GM19240 (cell line): ENCODE measurements at regions not wholly inside any gene's neighbourhood (a gene's known extent, or its start where the extent isn't known, plus 50 kb on each side); places are given as distances from the start of the nearest gene placed in this dataset.

Experiments used
- DNase-seq: peaks from one replicate; pipeline ENCODE4 v3.0.0; 2011; ENCODE audit warnings: low spot score; ENCODE audit not compliant: insufficient read length

- DNase-seq = no peak
These were observed 214.4 kb upstream of the ZFP64 start for GRCh38 chr20:52405986-52406385.

- no peak for DNase-seq
These were observed 213.8 kb upstream of the ZFP64 start for GRCh38 chr20:52405417-52405816.

GRCh38 chr20:52404671-52405070 is 213.1 kb upstream of the ZFP64 start:
- no peak for DNase-seq

DNA sequence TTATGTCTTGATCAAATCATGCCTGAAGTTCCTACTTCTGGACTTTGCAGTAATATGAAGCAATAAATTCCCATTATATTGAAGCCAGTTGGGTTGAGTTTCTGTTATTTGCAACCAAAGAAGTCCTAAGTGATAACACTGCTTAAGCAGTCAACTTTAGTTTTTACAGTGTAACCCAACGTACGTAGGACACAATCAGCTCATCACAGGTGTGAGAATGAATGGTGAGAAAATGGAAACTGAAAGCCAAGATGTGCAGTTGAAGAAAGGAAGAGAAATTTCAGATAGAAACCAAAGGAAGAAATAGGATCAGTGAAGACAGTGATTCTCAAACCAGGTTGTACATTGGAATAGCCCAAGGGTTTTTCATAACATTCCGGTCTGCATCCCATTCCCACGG is 211.4 kb upstream of the ZFP64 start:
- no peak for DNase-seq

GRCh38 chr20:52402514-52402913 is 210.9 kb upstream of the ZFP64 start:
- no peak for DNase-seq

- DNase-seq = no peak
These were observed 209.9 kb upstream of the ZFP64 start for GRCh38 chr20:52401431-52401830.

DNA sequence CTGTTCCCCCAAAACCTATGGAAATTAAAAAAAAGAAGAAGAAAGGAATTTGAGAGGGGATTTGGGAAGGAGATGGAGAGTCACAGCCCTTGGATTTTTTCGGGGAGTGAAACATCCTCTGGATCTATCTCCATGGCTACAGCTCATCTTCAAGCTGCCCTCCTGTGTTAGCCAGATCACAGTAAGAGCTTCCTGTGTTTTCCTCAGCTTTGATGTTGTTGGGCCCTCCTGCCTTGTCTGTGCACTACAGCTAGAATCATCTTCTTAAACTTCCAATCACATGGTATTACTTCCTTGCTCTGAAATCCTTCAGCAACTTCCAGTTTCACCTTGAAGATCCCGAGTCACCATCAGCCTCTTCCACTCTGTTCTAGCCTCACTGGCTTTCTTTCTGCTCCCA is 207.8 kb upstream of the ZFP64 start:
- DNase-seq = no peak

GRCh38 chr20:52389606-52390005 is 198.0 kb upstream of the ZFP64 start:
- DNase-seq = no peak

- DNase-seq = no peak
These were observed 192.5 kb upstream of the ZFP64 start for GRCh38 chr20:52383995-52384621.

DNA sequence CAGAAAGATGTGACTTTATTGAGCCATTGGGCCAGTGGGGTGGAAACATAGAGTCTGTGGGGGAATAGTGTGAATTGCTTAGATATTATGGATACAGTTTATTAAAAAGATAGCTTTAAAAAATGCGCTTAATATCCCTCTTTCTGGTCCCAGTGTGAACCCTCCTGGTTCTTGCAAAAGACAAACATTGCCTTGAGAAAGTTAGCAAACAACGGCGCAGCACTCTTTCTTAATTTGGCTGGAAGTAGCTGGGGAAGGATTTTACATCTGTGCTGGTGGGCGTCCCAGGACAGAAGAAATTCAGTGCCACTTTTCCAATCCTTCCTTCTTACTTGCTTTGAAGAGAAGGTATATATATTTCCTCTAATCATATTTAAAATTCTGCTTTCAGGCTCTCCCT is 191.4 kb upstream of the ZFP64 start:
- no peak for DNase-seq

DNA sequence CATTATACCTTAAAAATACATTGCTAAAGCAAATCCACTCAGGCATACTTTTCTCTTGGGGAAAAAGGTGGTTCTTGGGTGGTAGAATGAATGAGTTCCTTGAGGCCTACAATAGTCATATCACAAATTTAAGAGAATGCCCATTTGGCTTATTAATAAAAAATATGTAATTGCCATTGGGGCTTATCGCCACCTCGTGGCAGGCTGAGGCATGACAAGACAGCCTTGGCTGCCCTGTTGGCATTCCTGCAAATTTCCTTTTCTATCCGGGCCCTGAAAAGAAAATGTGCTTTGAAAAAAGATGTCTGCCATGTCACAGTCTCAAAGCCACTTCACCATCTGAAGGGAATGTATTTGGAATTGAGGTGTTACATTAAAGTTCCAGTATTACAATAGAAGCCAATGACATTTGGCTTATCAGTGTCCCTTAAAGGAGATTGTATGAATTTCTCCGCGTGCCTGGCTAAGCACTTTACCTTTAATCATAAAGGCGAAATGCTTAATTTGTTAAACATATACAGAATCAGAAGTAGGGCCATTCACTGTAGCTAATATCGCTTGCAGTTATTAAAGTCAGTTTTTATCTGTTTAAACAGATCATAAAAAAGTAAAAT is 188.3 kb upstream of the ZFP64 start:
- no peak for DNase-seq

DNA sequence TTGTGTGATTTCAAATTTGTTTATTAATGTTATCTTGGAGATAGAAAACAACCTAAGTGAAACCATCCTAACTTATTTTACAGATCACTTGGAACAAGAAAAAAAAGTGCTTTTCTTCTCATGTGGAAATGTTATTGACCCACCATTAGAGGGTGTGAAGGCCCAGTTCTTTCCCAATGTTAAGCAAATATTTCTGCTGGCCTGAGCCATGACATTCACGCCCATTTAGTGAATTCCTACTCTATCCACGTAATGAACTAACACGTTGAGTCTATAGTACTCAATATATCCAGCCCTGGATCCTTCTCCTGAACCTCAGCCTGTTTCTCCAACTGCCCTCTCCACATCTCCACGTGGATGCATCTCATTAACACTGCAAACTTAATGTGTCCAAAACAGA is 180.6 kb upstream of the ZFP64 start:
- DNase-seq = no peak

GRCh38 chr20:52365688-52366087 is 174.1 kb upstream of the ZFP64 start:
- no peak for DNase-seq

GRCh38 chr20:52364405-52364804 is 172.8 kb upstream of the ZFP64 start:
- DNase-seq = no peak

GRCh38 chr20:52361650-52362049 is 170.1 kb upstream of the ZFP64 start:
- no peak for DNase-seq

GRCh38 chr20:52349806-52350205 is 158.2 kb upstream of the ZFP64 start:
- no peak for DNase-seq

GRCh38 chr20:52348434-52348833 is 156.9 kb upstream of the ZFP64 start:
- no peak for DNase-seq

DNA sequence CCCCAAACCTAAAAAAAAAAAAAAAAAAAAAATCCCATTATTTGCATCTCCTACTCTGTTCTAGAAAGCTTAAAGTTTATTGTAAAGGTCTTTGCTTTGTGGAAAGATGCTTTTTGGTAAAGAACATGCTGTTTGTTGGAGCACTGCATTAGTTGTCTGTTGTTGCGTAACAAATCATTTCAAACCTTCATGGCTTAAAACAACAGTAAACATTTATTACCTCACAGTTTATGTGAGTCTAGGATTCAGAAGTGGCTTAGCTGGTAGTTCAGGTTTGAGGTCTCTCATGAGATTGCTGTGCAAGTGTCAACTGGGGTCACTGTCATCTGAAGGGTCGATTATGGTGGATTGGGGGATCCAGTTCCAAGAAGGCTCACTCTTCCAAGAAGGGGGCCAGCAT is 155.2 kb upstream of the ZFP64 start:
- DNase-seq = no peak

DNA sequence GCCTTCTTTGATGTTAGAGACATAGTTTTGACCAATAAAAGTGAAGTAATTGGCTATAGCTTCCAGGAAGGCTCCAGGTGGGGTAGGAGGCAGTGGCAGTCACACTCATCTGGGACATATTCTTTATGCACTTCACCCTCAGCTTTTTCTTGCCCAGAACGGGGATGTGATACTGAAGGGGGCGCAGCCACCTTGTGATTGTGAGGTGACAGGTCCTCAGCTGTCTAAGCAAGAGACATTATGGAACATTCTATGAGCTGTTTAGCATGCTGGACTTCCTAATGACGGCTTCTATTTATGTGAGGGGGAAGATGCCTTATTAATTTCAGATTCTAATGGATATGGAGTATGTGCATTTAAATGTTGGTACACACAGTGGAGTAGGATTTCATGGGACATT is 151.3 kb upstream of the ZFP64 start:
- DNase-seq = no peak

DNA sequence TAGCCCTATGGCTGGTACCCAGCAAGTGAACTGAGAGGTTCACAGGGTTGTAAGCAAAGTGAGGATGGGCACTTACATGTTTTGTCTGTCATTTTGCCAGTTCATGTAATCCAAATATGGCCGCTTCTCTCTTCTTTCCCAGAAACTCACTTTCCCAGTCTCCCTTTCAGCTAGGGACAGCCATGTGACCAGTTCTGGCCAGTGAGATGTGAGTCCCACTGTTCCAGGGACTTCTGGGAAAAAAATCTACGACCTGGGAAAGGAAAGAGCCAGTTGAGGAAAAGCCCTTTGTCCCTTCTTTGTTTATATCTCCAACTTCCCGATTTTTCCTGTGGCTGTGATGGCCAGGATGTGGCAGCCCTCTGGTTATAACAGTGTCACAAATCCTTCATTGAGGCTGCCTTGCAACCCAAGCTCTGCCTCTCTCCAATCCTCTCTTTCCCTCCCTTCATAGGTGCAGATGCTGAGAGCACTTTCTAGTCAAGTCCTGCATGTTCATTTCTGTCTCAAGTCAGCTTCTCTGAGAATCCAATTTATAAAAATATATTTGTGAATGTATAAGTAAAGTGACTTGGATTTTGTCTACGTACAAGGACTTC is 148.6 kb upstream of the ZFP64 start:
- no peak for DNase-seq

GRCh38 chr20:52332649-52333250 is 141.2 kb upstream of the ZFP64 start:
- no peak for DNase-seq

GRCh38 chr20:52332230-52332629 is 140.7 kb upstream of the ZFP64 start:
- DNase-seq = no peak

GRCh38 chr20:52331655-52332054 is 140.1 kb upstream of the ZFP64 start:
- no peak for DNase-seq
